ENCODE measurements at regions not wholly inside any gene's neighbourhood (a gene's known extent, or its start where the extent isn't known, plus 50 kb on each side); places are given as distances from the start of the nearest gene placed in this dataset.

GRCh38 chr6:165747963-165748362 is 84.9 kb upstream of the PDE10A start:
- TF ChIP-seq CTCF (IDR thresholded peaks at IDR 0.05) (no peak), POLR2AphosphoS5 (IDR thresholded peaks at IDR 0.05) (no peak)
